ENCODE measurements at regions not wholly inside any gene's neighbourhood (a gene's known extent, or its start where the extent isn't known, plus 50 kb on each side); places are given as distances from the start of the nearest gene placed in this dataset.

- CTCF ChIA-PET = no interaction called here
- no peaks in the 10 kb centered on the region for H3K36me3 Mint-ChIP-seq
- no peak for ATAC-seq
- no peak for TF ChIP-seq ATF1 (CRISPR knock-in tag; IDR thresholded peaks at IDR 0.05)
- TF ChIP-seq FOXP1 (CRISPR knock-in tag; IDR thresholded peaks at IDR 0.05; ENCODE audit: borderline replicate concordance) = no peak
- TF ChIP-seq MYBL2 (CRISPR knock-in tag; IDR thresholded peaks at IDR 0.05) = no peak
- TF ChIP-seq, protein P1, sequence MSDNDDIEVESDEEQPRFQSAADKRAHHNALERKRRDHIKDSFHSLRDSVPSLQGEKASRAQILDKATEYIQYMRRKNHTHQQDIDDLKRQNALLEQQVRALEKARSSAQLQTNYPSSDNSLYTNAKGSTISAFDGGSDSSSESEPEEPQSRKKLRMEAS (CRISPR knock-in tag; IDR thresholded peaks at IDR 0.05) = no peak
- TF ChIP-seq TP53 (CRISPR knock-in tag; IDR thresholded peaks at IDR 0.05) = no peak
- TF ChIP-seq, protein P2, sequence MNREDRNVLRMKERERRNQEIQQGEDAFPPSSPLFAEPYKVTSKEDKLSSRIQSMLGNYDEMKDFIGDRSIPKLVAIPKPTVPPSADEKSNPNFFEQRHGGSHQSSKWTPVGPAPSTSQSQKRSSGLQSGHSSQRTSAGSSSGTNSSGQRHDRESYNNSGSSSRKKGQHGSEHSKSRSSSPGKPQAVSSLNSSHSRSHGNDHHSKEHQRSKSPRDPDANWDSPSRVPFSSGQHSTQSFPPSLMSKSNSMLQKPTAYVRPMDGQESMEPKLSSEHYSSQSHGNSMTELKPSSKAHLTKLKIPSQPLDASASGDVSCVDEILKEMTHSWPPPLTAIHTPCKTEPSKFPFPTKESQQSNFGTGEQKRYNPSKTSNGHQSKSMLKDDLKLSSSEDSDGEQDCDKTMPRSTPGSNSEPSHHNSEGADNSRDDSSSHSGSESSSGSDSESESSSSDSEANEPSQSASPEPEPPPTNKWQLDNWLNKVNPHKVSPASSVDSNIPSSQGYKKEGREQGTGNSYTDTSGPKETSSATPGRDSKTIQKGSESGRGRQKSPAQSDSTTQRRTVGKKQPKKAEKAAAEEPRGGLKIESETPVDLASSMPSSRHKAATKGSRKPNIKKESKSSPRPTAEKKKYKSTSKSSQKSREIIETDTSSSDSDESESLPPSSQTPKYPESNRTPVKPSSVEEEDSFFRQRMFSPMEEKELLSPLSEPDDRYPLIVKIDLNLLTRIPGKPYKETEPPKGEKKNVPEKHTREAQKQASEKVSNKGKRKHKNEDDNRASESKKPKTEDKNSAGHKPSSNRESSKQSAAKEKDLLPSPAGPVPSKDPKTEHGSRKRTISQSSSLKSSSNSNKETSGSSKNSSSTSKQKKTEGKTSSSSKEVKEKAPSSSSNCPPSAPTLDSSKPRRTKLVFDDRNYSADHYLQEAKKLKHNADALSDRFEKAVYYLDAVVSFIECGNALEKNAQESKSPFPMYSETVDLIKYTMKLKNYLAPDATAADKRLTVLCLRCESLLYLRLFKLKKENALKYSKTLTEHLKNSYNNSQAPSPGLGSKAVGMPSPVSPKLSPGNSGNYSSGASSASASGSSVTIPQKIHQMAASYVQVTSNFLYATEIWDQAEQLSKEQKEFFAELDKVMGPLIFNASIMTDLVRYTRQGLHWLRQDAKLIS (CRISPR knock-in tag; IDR thresholded peaks at IDR 0.05; ENCODE audit: borderline replicate concordance) = no peak
- no peak for TF ChIP-seq CTCF (IDR thresholded peaks at IDR 0.05)
- no peak for TF ChIP-seq ZNF121 (CRISPR knock-in tag; IDR thresholded peaks at IDR 0.05)
- no peak for TF ChIP-seq TCF7 (CRISPR knock-in tag; IDR thresholded peaks at IDR 0.05; ENCODE audit: low read depth)
- no peak for TF ChIP-seq SMAD3 (CRISPR knock-in tag; IDR thresholded peaks at IDR 0.05; ENCODE audit: borderline replicate concordance)
- no peak for TF ChIP-seq ZNF263 (CRISPR knock-in tag; IDR thresholded peaks at IDR 0.05; ENCODE audit: low read depth)
- no peak for TF ChIP-seq TEAD4 (CRISPR knock-in tag; IDR thresholded peaks at IDR 0.05)
- TF ChIP-seq CREB1 (CRISPR knock-in tag; IDR thresholded peaks at IDR 0.05) = no peak
- TF ChIP-seq, protein P3, sequence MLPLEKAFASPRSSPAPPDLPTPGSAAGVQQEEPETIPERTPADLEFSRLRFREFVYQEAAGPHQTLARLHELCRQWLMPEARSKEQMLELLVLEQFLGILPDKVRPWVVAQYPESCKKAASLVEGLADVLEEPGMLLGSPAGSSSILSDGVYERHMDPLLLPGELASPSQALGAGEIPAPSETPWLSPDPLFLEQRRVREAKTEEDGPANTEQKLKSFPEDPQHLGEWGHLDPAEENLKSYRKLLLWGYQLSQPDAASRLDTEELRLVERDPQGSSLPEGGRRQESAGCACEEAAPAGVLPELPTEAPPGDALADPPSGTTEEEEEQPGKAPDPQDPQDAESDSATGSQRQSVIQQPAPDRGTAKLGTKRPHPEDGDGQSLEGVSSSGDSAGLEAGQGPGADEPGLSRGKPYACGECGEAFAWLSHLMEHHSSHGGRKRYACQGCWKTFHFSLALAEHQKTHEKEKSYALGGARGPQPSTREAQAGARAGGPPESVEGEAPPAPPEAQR (CRISPR knock-in tag; IDR thresholded peaks at IDR 0.05) = no peak
- TF ChIP-seq FOXK1 (CRISPR knock-in tag; IDR thresholded peaks at IDR 0.05) = no peak
- no peak for TF ChIP-seq OVOL2 (CRISPR knock-in tag; IDR thresholded peaks at IDR 0.05; ENCODE audit: borderline replicate concordance)
- TF ChIP-seq SP1 (CRISPR knock-in tag; conservative IDR thresholded peaks at IDR 0.05) = no peak
- no peak for TF ChIP-seq ZBTB21 (CRISPR knock-in tag; IDR thresholded peaks at IDR 0.05; ENCODE audit: borderline replicate concordance)
- no peak for DNase-seq (ENCODE audit: low spot score)
- H3K27ac Mint-ChIP-seq = no peak overlapping the region
- no peaks in the 10 kb centered on the region for H3K27me3 Mint-ChIP-seq (ENCODE audit: low read depth)
- no peaks in the 10 kb centered on the region for H3K9me3 Mint-ChIP-seq
- POLR2A ChIA-PET = no interaction called here
- no peaks in the 10 kb centered on the region for H3K4me1 Mint-ChIP-seq
- no peak overlapping the region for H3K4me3 Mint-ChIP-seq
Observed at GRCh38 chr9:26574898-26575440, 317.6 kb downstream of the CAAP1 start.

GRCh38 chr9:26574256-26574655 is 318.3 kb downstream of the CAAP1 start:
- Mint-ChIP-seq H3K4me3 (no peak overlapping the region), H3K36me3 (no peaks in the 10 kb centered on the region), H3K9me3 (no peaks in the 10 kb centered on the region), H3K27me3 (ENCODE audit: low read depth) (no peaks in the 10 kb centered on the region), H3K4me1 (no peaks in the 10 kb centered on the region), H3K27ac (no peak overlapping the region)
- ChIA-PET CTCF (no interaction called here), POLR2A (no interaction called here)
- DNase-seq (ENCODE audit: low spot score) (no peak), ATAC-seq (no peak)
- TF ChIP-seq TEAD4 (CRISPR knock-in tag; IDR thresholded peaks at IDR 0.05) = no peak
- TF ChIP-seq USF2 (CRISPR knock-in tag; IDR thresholded peaks at IDR 0.05) = no peak
- TF ChIP-seq, protein P4, sequence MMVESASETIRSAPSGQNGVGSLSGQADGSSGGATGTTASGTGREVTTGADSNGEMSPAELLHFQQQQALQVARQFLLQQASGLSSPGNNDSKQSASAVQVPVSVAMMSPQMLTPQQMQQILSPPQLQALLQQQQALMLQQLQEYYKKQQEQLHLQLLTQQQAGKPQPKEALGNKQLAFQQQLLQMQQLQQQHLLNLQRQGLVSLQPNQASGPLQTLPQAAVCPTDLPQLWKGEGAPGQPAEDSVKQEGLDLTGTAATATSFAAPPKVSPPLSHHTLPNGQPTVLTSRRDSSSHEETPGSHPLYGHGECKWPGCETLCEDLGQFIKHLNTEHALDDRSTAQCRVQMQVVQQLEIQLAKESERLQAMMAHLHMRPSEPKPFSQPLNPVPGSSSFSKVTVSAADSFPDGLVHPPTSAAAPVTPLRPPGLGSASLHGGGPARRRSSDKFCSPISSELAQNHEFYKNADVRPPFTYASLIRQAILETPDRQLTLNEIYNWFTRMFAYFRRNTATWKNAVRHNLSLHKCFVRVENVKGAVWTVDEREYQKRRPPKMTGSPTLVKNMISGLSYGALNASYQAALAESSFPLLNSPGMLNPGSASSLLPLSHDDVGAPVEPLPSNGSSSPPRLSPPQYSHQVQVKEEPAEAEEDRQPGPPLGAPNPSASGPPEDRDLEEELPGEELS (CRISPR knock-in tag; IDR thresholded peaks at IDR 0.05) = no peak
